ENCODE measurements at regions not wholly inside any gene's neighbourhood (a gene's known extent, or its start where the extent isn't known, plus 50 kb on each side); places are given as distances from the start of the nearest gene placed in this dataset.

GRCh38 chr2:14684516-14684915 is 52.0 kb downstream of the LRATD1 start:
- DNase-seq (ENCODE audit: low spot score) = no peak

- no peak for DNase-seq (ENCODE audit: low spot score)
Measured at GRCh38 chr2:14690926-14691325, 58.4 kb downstream of the LRATD1 start.

- no peak for DNase-seq (ENCODE audit: low spot score)
Measured at GRCh38 chr2:14693874-14694273, 61.4 kb downstream of the LRATD1 start.

GRCh38 chr2:14700753-14701152 is 68.2 kb downstream of the LRATD1 start:
- no peak for DNase-seq (ENCODE audit: low spot score)

GRCh38 chr2:14702258-14702657 is 69.7 kb downstream of the LRATD1 start:
- DNase-seq (ENCODE audit: low spot score) = no peak

GRCh38 chr2:14706201-14706600 is 73.7 kb downstream of the LRATD1 start:
- DNase-seq (ENCODE audit: low spot score) = no peak

- DNase-seq (ENCODE audit: low spot score) = no peak
Measured at GRCh38 chr2:14712111-14712510, 79.6 kb downstream of the LRATD1 start.

- DNase-seq (ENCODE audit: low spot score) = no peak
Measured at GRCh38 chr2:14713248-14713647, 80.7 kb downstream of the LRATD1 start.

GRCh38 chr2:14715600-14715999 is 83.1 kb downstream of the LRATD1 start:
- no peak for DNase-seq (ENCODE audit: low spot score)

- DNase-seq (ENCODE audit: low spot score) = no peak
Measured at GRCh38 chr2:14716319-14716718, 83.8 kb downstream of the LRATD1 start.

- no peak for DNase-seq (ENCODE audit: low spot score)
Measured at GRCh38 chr2:14717131-14717530, 84.6 kb downstream of the LRATD1 start.

- DNase-seq (ENCODE audit: low spot score) = peak; percentile 15
Measured at GRCh38 chr2:14720319-14720718, 87.8 kb downstream of the LRATD1 start.

GRCh38 chr2:14720739-14721138 is 88.2 kb downstream of the LRATD1 start:
- no peak for DNase-seq (ENCODE audit: low spot score)

- DNase-seq (ENCODE audit: low spot score) = no peak
Measured at GRCh38 chr2:14722904-14723570, 90.5 kb downstream of the LRATD1 start.

GRCh38 chr2:14723684-14724083 is 91.2 kb downstream of the LRATD1 start:
- DNase-seq (ENCODE audit: low spot score) = no peak

GRCh38 chr2:14735696-14736095 is 103.2 kb downstream of the LRATD1 start:
- DNase-seq (ENCODE audit: low spot score) = no peak

- no peak for DNase-seq (ENCODE audit: low spot score)
Measured at GRCh38 chr2:14737201-14737600, 104.7 kb downstream of the LRATD1 start.

GRCh38 chr2:14743861-14744260 is 111.3 kb downstream of the LRATD1 start:
- no peak for DNase-seq (ENCODE audit: low spot score)

GRCh38 chr2:14745288-14746076 is 113.0 kb downstream of the LRATD1 start:
- DNase-seq (ENCODE audit: low spot score) = no peak

- DNase-seq (ENCODE audit: low spot score) = no peak
Measured at GRCh38 chr2:14746133-14746532, 113.6 kb downstream of the LRATD1 start.

GRCh38 chr2:14747447-14747846 is 114.9 kb downstream of the LRATD1 start:
- no peak for DNase-seq (ENCODE audit: low spot score)

GRCh38 chr2:14749884-14750283 is 117.4 kb downstream of the LRATD1 start:
- DNase-seq (ENCODE audit: low spot score) = no peak

GRCh38 chr2:14750433-14750832 is 117.9 kb downstream of the LRATD1 start:
- DNase-seq (ENCODE audit: low spot score) = no peak

GRCh38 chr2:14751581-14751980 is 119.1 kb downstream of the LRATD1 start:
- no peak for DNase-seq (ENCODE audit: low spot score)
